ENCODE measurements at regions not wholly inside any gene's neighbourhood (a gene's known extent, or its start where the extent isn't known, plus 50 kb on each side); places are given as distances from the start of the nearest gene placed in this dataset.

DNA sequence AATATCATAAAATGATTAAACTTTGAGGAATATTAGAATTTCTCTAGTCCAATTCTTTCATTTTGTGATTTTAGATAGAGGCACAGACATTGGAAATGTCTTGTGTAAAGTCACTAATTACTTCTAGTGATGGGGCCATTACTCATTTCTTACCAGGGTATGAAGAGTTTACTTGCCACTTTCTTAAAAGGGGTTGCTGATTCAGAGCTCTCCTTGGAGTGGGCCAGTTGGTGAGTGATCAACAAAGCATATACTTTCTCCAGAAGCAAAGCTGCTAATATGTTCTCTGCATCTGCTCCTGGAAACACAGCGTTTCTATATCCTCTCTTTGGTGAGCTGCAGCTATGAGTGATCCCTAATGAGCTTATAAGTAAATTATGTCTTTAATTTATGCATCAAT is 408.9 kb upstream of the LRATD1 start:
- TF ChIP-seq, protein P1, sequence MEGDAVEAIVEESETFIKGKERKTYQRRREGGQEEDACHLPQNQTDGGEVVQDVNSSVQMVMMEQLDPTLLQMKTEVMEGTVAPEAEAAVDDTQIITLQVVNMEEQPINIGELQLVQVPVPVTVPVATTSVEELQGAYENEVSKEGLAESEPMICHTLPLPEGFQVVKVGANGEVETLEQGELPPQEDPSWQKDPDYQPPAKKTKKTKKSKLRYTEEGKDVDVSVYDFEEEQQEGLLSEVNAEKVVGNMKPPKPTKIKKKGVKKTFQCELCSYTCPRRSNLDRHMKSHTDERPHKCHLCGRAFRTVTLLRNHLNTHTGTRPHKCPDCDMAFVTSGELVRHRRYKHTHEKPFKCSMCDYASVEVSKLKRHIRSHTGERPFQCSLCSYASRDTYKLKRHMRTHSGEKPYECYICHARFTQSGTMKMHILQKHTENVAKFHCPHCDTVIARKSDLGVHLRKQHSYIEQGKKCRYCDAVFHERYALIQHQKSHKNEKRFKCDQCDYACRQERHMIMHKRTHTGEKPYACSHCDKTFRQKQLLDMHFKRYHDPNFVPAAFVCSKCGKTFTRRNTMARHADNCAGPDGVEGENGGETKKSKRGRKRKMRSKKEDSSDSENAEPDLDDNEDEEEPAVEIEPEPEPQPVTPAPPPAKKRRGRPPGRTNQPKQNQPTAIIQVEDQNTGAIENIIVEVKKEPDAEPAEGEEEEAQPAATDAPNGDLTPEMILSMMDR (IDR thresholded peaks at IDR 0.05; ENCODE audit: low read depth, low read length): no peak
- no peak for TF ChIP-seq EZH2phosphoT487 (IDR thresholded peaks at IDR 0.05; ENCODE audit: low read depth)

All from OCI-LY3 (cell line).